ENCODE measurements at regions not wholly inside any gene's neighbourhood (a gene's known extent, or its start where the extent isn't known, plus 50 kb on each side); places are given as distances from the start of the nearest gene placed in this dataset.

- H3K27me3 Mint-ChIP-seq (ENCODE audit: low read depth), result no peaks in the 10 kb centered on the region
- ATAC-seq (no peak), DNase-seq (ENCODE audit: low spot score) (no peak)
- ChIA-PET CTCF (no interaction called here), POLR2A (no interaction called here)
- no peaks in the 10 kb centered on the region for H3K36me3 Mint-ChIP-seq
- H3K4me3 Mint-ChIP-seq, result no peak overlapping the region
- H3K4me1 Mint-ChIP-seq, result peaks cover 13% of the 10 kb centered on the region
- no peak for TF ChIP-seq HMGXB4 (CRISPR knock-in tag; IDR thresholded peaks at IDR 0.05)
- TF ChIP-seq ZBTB21 (CRISPR knock-in tag; IDR thresholded peaks at IDR 0.05; ENCODE audit: borderline replicate concordance), result no peak
- TF ChIP-seq JUN (CRISPR knock-in tag; IDR thresholded peaks at IDR 0.05), result no peak
- TF ChIP-seq ZMAT4 (CRISPR knock-in tag; IDR thresholded peaks at IDR 0.05), result no peak
- TF ChIP-seq FOXP1 (CRISPR knock-in tag; IDR thresholded peaks at IDR 0.05; ENCODE audit: borderline replicate concordance), result no peak
- TF ChIP-seq ZNF281 (CRISPR knock-in tag; IDR thresholded peaks at IDR 0.05), result no peak
- TF ChIP-seq FOXK1 (CRISPR knock-in tag; IDR thresholded peaks at IDR 0.05), result no peak
- no peak for TF ChIP-seq ZNF512 (CRISPR knock-in tag; IDR thresholded peaks at IDR 0.05; ENCODE audit: borderline replicate concordance)
- TF ChIP-seq STAT6 (CRISPR knock-in tag; conservative IDR thresholded peaks at IDR 0.05; ENCODE audit: low read depth), result no peak
- no peak for TF ChIP-seq CREM (CRISPR knock-in tag; IDR thresholded peaks at IDR 0.05)
- TF ChIP-seq NR2C2 (CRISPR knock-in tag; IDR thresholded peaks at IDR 0.05), result no peak
- no peak for TF ChIP-seq ZNF425 (CRISPR knock-in tag; conservative IDR thresholded peaks at IDR 0.05)
- TF ChIP-seq FOXP4 (CRISPR knock-in tag; IDR thresholded peaks at IDR 0.05), result no peak
- no peak overlapping the region for H3K27ac Mint-ChIP-seq
- H3K9me3 Mint-ChIP-seq, result no peaks in the 10 kb centered on the region
These were observed 299.7 kb downstream of the CWC27 start for GRCh38 chr5:65068410-65068809.
